Retina (tissue), 1 donor: ENCODE measurements at regions not wholly inside any gene's neighbourhood (a gene's known extent, or its start where the extent isn't known, plus 50 kb on each side); places are given as distances from the start of the nearest gene placed in this dataset.

ENCODE experiments used
- DNase-seq: peaks from one replicate; pipeline ENCODE4 v3.0.0-alpha.2; 2016

GRCh38 chr5:82417776-82418607, 139.8 kb upstream of the RPS23 start:
- no peak for DNase-seq

DNA sequence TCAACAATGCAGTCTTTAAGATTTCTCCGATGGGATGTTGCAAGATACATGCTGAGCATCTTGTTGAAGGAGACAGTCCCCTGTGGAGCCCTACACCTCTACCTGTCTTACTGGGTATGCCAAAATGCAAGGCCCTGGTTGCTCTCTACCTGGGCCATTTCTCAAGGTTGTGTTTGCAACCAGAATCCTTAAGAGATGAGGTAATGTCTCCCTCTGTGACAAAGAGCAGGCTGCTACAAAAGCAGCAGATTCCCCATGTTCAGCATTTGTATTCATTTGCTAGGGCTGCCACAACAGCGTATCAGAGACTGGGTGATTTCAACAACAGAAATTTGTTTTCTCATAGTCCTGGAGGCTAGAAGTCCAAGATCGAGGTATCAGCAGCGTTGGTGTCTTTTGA, 138.4 kb upstream of the RPS23 start:
- DNase-seq = no peak

DNA sequence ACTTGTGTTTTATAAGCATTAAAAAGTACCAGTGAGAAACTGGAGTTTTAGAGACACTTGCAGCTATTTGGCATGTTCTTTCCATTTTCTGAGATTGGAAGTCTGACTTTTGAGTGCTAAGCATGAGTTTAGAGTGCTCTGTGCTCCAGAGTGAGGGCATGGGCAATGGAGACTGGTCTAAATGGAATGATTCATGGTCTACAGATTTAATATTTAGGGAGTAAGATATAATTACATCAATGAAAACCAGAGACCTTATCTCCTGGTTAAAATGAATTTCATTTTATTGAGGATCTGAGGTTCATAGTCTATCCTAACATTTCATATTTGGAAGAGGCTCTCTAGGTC, 135.9 kb upstream of the RPS23 start:
- DNase-seq = no peak

DNA sequence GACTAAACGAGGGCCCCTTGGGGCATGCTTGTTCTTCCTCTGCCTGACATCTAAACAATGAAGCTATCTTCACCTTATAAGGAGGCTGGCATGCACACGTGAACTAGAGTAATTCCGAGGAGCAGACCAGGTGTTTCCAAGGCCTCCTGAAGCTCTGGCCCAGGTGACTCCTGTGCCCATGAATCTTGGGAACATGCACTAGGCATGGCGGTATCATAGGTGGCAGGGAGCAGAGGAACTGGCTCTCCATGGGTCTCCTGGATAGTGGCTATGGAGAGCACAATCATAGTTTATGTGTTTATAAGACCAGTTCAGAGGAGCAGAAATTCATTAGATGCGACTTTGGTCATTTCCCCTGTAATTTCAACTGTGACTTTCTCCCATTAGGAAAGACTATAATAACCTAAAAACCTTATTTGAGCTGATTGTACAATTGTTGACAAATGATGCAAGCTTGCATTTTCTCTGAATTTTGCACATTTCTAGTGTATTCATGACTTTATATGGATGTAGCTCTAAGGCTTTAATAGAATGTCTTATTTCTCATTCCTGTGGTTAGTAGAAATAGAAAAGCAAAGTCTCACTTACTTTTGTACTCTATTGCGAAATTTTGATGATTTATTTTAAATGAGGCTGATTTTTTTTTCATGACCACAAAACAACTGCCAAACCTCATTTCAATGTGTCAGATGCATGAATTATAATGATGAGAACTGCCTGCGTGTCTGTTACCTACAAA, 135.3 kb upstream of the RPS23 start:
- no peak for DNase-seq

GRCh38 chr5:82408033-82408432, 129.9 kb upstream of the RPS23 start:
- DNase-seq = no peak

DNA sequence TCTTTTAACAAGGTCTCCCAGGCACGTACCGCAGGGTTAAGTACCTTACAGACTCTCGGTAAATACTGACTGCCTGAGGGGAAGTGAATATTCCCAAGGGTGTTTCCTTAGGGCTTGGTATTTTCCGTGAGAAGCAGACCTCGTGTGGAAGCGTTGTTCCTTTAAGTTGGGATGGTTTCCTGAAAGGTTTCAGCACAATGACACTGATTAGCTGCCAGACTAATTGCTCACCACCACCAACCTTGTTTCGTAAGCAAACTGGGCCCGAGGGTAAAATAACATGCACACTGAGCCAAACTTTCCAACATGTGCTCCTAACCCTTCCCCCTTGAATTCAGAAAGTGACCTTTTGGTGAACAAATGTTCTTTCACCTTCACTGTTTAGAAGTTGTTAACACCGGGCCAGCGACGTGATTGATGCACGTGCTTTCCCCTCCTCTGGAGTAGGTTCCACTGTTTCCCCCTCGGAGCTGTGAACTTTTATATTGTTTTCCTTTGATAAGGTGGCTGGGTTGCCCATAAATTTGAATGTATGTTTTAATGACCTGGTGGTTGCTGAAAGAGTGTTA, 128.1 kb upstream of the RPS23 start:
- DNase-seq = no peak

DNA sequence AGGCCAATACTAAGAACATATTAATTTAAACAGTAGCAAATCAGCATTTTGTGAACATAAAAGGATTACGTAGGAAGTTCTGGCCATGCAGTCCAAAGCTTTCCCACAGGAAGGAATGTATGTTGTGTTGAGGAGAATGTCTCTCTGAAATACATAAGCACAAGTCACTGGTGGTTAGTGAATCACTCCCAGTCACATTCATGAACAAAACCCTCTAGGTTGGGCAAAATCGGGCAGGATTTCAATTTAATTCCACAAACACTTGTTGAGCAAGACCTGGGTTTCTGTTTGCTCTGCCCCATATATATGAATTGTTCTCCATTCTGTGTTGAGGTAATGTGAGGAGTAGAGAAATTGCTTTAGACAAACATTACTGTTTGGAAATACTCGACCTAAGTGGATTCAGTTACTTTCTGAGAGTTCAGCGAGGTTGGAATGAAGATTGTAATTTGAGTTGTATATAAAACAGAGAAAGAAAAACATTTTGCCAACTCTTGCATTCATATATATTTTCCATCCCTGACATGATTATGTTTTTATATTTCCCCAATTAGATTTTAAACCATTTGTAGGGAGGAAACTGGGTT, 127.6 kb upstream of the RPS23 start:
- DNase-seq = no peak

- no peak for DNase-seq
Measured at GRCh38 chr5:82405161-82405560, 127.0 kb upstream of the RPS23 start.

GRCh38 chr5:82404382-82404945, 126.3 kb upstream of the RPS23 start:
- DNase-seq = no peak

DNA sequence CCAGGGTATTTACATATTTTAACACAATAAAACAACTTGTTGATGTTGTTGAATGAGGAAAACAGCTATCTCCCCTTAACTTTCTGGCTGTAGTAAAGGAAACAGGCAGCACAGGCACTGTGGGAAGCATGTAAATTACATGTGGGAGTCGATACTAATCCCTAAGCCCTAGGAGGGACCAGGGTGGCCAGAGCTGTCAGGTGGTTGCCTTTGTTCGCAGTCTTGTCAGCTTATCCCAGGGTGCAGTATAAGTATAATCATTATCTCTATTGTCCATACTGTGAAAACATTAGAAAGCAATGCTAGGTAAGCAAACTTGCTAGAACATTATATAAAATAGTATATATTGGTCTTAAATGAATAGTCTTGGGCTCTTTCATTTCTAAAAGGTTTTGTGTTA, 125.6 kb upstream of the RPS23 start:
- DNase-seq = no peak

DNA sequence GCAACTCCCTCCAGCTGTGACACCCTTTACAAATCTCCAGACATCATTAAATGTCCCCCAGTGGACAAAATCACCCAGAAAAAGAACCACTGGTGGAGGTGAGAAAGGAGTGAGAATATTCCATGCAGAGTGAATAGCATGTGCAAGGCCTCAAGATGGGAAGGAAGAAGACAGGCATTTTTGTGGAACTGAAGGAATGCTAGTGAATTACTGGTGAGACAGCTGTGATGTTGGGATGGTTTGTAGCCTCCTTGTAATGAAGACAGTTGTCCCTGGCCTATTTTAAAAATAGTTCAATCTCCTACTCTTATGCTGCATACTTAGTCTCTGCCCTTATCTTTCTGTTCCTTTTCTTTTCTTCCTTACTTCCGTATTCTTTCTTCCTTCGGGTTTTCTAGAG, 124.9 kb upstream of the RPS23 start:
- DNase-seq = no peak

GRCh38 chr5:82399111-82399510, 121.0 kb upstream of the RPS23 start:
- no peak for DNase-seq

DNA sequence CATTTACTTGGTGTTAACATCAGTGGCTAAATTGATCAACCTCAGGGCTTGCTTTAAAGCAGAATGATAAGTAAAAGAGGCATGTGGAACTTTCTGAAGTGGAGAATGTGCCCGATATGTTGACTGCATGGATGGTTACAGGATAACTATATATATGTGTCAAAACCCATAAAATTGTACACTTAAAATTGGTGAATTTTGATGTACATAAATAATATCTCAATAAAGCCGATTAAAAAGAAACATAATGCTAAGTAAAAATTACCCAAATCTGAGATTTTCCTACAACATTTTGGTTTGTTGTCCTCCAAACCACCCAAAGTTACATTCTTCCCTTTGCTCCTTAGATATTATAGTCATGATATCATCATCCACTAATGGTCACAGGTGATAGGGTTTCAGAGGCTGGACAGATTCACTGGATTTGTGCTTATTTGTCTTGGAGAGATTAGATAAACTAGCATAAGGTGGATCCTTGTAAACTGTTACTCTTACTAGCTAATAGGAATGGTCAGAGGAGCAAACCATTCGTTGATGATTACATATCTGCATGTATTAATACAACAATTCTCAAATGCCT, 119.7 kb upstream of the RPS23 start:
- no peak for DNase-seq

DNA sequence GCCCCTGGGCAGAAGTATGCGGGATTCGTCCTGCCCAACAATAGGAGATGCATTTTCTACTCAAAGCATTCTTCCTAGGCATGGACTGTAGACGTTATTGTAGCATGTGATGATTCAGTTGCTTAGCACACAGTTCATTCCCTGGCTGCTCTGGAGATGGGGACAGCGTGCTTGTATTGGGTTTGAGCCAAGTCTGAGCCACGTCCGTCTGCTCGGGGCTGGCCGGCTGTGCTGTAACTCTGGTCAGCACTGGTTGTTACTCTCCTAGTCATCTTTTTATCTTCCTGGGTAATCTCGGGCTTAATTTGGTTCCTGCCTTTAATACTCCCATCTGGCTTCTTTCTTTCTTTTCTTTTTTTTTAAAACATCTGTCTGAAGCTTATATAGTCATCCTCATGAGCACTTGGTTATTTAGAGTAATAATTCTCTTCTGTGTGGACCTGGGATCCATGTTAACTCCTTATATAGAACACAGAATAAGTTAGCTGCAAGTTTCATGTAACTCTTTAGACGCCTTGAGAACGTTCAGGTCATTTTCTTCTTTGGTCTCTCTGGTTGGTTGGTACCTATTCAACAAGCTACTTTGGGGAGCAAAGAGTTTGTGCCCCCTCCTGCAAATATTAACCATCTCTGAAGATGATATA, 118.8 kb upstream of the RPS23 start:
- DNase-seq = no peak

DNA sequence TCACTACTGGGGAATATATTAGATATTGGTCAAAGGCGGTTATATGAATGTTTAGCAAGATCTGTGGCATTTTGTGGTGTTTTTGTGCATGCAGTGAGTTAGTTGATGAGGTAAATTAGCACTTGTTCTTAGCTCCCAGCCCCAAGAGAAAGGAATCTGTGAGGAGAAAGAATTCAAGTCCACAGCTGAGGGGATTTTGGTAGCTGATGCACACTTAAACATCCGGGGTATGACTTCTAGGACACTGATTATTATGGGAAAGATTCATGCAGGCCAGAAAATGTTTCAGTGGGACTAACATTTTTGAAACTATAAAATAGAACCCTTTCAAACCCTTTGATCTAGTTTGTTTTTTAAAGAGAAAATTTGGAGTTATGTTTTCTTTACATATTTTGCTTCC, 118.2 kb upstream of the RPS23 start:
- no peak for DNase-seq

- no peak for DNase-seq
Measured at GRCh38 chr5:82393951-82394350, 115.8 kb upstream of the RPS23 start.

GRCh38 chr5:82390088-82390487, 111.9 kb upstream of the RPS23 start:
- DNase-seq = no peak

DNA sequence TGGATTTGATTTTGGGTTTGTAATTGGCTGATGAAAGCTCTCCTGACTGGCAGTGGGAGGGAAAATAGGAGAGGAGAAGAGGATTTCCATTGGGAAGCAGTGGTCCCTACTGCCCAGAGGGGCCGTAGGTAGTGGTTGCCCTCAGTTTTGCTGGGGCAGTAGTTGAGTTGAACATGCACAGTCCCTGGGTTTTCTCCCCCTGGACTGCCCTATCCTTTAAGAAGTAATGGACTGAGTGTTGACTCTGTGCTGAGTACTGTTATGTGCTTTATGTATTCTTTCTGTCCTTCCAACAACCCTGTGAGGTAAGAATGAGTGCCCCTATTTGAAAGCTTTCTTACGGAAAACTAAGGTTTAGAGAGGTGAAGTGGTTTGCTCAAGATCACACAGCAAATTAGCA, 111.2 kb upstream of the RPS23 start:
- no peak for DNase-seq

DNA sequence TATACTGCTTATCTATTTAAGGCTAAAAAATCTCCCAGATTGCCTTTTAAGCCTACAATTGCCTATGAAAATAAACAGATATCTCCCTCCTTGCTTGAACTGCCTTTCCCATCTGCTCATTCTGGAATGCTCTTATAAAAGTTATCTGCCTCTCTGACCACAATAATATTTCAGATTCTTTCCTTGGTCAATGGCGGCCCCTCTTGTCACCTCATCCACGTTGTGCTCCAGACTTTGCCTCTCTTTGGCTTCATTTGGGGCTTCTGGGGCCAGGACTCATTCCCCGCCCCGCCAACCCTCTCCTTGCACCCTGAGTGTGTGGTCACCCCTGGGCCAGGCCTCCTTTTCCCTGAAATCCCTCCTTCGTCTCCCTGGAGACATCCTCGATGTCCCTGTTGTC, 110.0 kb upstream of the RPS23 start:
- DNase-seq = no peak

DNA sequence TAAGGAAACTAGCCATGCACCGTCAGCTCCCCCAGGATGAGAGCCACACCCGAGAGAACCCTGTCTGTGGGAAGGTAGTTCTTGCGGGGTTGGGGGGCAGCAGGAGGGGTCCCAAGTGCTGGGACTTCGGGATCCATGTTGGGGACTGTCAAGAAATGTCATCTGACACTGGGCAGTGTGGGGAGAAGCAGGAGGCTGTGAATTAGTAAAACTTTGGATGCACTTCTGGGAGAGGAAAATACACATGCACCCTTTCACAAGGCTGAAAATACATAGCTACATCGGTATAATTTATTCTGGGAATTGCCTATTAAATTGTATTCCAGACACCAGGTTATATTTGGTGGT, 109.6 kb upstream of the RPS23 start:
- DNase-seq = no peak

GRCh38 chr5:82387001-82387818, 109.1 kb upstream of the RPS23 start:
- DNase-seq = no peak

DNA sequence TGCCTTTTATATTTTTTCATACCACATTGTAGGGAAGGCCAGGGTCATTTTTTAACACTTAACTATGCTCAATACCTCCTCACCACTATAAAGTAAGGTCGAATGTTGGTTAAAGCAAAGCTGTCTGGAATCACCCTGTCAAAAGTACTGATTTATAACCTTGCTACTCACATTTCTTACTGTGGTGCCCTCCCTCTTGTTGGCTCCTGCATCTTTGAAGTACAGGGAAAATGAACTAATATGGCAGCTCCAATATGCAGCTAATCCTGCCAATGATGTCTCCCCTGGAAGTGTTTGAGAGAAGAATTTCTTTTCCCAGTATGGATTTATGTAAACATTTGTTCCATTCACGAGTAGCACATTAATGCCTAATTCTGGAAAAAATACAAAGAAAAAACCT, 108.4 kb upstream of the RPS23 start:
- no peak for DNase-seq
